ENCODE measurements at regions not wholly inside any gene's neighbourhood (a gene's known extent, or its start where the extent isn't known, plus 50 kb on each side); places are given as distances from the start of the nearest gene placed in this dataset.

- no peak overlapping the region for H3K27ac ChIP-seq (ENCODE audit: low read depth)
- no peaks in the 10 kb centered on the region for H3K27me3 ChIP-seq (ENCODE audit: insufficient read depth)
- H3K4me2 ChIP-seq: no peak overlapping the region
- TF ChIP-seq ETS1 (IDR thresholded peaks at IDR 0.05): no peak
- TF ChIP-seq ZNF331 (CRISPR knock-in tag; IDR thresholded peaks at IDR 0.05; ENCODE audit: low read depth): no peak
- TF ChIP-seq ZNF462 (CRISPR knock-in tag; IDR thresholded peaks at IDR 0.05): no peak
- TF ChIP-seq EZH2 (IDR thresholded peaks at IDR 0.05; ENCODE audit: low read depth, unreplicated experiment): no peak
- no peak for TF ChIP-seq REST (IDR thresholded peaks at IDR 0.05; ENCODE audit: unreplicated experiment)
- TF ChIP-seq CTCF (conservative IDR thresholded peaks at IDR 0.05; ENCODE audit: low read depth in 2 of 2): no peak
- TF ChIP-seq STAT1 (IDR thresholded peaks at IDR 0.05; ENCODE audit: unreplicated experiment): no peak
- TF ChIP-seq ZNF114 (CRISPR knock-in tag; IDR thresholded peaks at IDR 0.05): no peak
- TF ChIP-seq CREB1 (CRISPR knock-in tag; IDR thresholded peaks at IDR 0.05; ENCODE audit: low read depth): no peak
- TF ChIP-seq EZH2phosphoT487 (IDR thresholded peaks at IDR 0.05; ENCODE audit: unreplicated experiment): no peak
- TF ChIP-seq NANOG (IDR thresholded peaks at IDR 0.05; ENCODE audit: borderline replicate concordance): no peak
- Mint-ChIP-seq H3K27me3 (ENCODE audit: insufficient read depth, low read depth, poor library complexity) (peaks cover 7% of the 10 kb centered on the region), H3K4me3 (no peak overlapping the region), H3K4me1 (no peaks in the 10 kb centered on the region), H3K36me3 (ENCODE audit: low read depth) (peaks cover 11% of the 10 kb centered on the region; the same call in 2 of the 3 replicates), H3K9me3 (peaks cover 80% of the 10 kb centered on the region), H3K27ac (no peak overlapping the region)
- H3K4me1 ChIP-seq (ENCODE audit: insufficient read depth): no peaks in the 10 kb centered on the region
- no peaks in the 10 kb centered on the region for H3K36me3 ChIP-seq (ENCODE audit: insufficient read depth)
- ATAC-seq: no peak
- no peak overlapping the region for H3K4me3 ChIP-seq
- 0 out of 2 replicates have a peak, but pooled peaks cover 3% of the 10 kb centered on the region for H3K9me2 ChIP-seq (ENCODE audit: insufficient read depth)
- H4K20me1 ChIP-seq (replicated peaks; ENCODE audit: insufficient read depth): no peaks in the 10 kb centered on the region
- no peaks in the 10 kb centered on the region for H3F3A ChIP-seq (replicated peaks; ENCODE audit: low read depth)
- H2AFZ ChIP-seq: no peak overlapping the region
- no peak for DNase-seq (ENCODE audit: low spot score)
- no peaks in the 10 kb centered on the region for H3K79me2 ChIP-seq (replicated peaks; ENCODE audit: insufficient read depth)
Observed at GRCh38 chr10:130878131-130878530, 433.4 kb downstream of the TCERG1L start.

Measured in GM23338 (cell line).